HL-60 (cell line): ENCODE measurements at regions not wholly inside any gene's neighbourhood (a gene's known extent, or its start where the extent isn't known, plus 50 kb on each side); places are given as distances from the start of the nearest gene placed in this dataset.

Experiments
- DNase-seq, 2 experiments: peaks; one replicate each; pipeline ENCODE4 v3.0.0-alpha.2; 2010 to 2020; ENCODE audit warnings: low read depth in 1 of 2, low spot score in 1 of 2
- H3K27ac ChIP-seq: fragments of 250-450 bp; sonication (Bioruptor Pico); replicated peaks from 2 replicates; pipeline ENCODE4 v1.5.1; 2020; ENCODE audit warnings: mild to moderate bottlenecking, moderate library complexity
- H3K27me3 ChIP-seq: fragments of 250-450 bp; sonication (Bioruptor Pico); 2 replicates; pipeline ENCODE4 v1.5.1; 2021; ENCODE audit warnings: mild to moderate bottlenecking, moderate library complexity; ENCODE audit not compliant: insufficient read depth, poor library complexity, severe bottlenecking
- H3K4me3 ChIP-seq: replicated peaks from 2 replicates; pipeline ENCODE4 v1.5.1; 2011; ENCODE audit warnings: mild to moderate bottlenecking, control low read depth, low read length; ENCODE audit not compliant: insufficient read depth
- GABPA ChIP-seq: IDR thresholded peaks from 2 replicates; pipeline ENCODE4 v1.6.1; 2012; ENCODE audit warnings: low read depth
- POLR2AphosphoS5 ChIP-seq: IDR thresholded peaks from 2 replicates; pipeline ENCODE4 v1.6.1; 2012; ENCODE audit warnings: low read depth
- SPI1 ChIP-seq: IDR thresholded peaks from 2 replicates; pipeline ENCODE4 v1.6.1; 2012; ENCODE audit warnings: low read depth, mild to moderate bottlenecking, borderline replicate concordance
- TF ChIP-seq, protein P1 (sequence below): IDR thresholded peaks from one replicate; pipeline ENCODE4 v1.5.1; 2011; ENCODE audit warnings: low read length, control low read depth, inconsistent platforms; ENCODE audit not compliant: insufficient read depth
- TF ChIP-seq, protein P2 (sequence below): IDR thresholded peaks from 2 replicates; pipeline ENCODE4 v1.6.1; 2012; ENCODE audit warnings: low read depth; ENCODE audit not compliant: insufficient replicate concordance

DNA sequence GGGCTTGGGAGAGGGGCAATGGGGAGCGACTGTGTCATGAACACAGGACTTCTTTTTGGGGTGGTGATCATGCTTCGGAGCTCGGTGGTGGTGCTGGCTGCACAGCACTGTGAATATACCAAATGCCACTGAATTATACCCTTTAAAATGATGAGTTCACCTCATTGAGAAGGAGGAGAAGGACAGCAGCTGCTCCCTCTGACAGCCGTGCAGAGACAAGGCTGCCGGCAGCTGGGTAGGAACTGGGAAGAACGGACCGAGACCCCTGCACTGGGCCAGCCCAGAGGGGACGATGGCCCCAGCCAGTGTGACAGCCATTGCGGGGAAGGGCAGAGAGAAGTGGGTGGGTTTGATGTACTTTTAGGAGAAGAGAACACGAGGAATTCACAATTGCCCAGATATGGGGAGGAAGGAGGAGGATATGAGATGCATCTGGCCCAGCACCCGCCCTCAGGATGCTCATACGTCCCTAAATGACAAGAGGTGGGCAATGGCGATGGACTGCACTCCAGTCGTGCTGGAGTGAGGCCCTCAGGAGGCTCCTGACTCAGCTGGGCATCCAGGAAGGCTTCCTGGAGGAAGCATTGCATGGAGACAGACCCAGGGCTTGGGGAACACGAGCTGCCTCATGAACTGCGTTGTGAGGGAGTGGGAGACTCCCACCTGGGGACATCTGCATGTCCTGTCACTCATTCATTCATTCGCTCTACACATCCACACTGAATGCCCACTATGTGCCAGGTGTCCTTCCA, 64.3 kb upstream of the C14orf180 start:
- TF ChIP-seq, protein P1, sequence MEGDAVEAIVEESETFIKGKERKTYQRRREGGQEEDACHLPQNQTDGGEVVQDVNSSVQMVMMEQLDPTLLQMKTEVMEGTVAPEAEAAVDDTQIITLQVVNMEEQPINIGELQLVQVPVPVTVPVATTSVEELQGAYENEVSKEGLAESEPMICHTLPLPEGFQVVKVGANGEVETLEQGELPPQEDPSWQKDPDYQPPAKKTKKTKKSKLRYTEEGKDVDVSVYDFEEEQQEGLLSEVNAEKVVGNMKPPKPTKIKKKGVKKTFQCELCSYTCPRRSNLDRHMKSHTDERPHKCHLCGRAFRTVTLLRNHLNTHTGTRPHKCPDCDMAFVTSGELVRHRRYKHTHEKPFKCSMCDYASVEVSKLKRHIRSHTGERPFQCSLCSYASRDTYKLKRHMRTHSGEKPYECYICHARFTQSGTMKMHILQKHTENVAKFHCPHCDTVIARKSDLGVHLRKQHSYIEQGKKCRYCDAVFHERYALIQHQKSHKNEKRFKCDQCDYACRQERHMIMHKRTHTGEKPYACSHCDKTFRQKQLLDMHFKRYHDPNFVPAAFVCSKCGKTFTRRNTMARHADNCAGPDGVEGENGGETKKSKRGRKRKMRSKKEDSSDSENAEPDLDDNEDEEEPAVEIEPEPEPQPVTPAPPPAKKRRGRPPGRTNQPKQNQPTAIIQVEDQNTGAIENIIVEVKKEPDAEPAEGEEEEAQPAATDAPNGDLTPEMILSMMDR, result no peak
- TF ChIP-seq, protein P2, sequence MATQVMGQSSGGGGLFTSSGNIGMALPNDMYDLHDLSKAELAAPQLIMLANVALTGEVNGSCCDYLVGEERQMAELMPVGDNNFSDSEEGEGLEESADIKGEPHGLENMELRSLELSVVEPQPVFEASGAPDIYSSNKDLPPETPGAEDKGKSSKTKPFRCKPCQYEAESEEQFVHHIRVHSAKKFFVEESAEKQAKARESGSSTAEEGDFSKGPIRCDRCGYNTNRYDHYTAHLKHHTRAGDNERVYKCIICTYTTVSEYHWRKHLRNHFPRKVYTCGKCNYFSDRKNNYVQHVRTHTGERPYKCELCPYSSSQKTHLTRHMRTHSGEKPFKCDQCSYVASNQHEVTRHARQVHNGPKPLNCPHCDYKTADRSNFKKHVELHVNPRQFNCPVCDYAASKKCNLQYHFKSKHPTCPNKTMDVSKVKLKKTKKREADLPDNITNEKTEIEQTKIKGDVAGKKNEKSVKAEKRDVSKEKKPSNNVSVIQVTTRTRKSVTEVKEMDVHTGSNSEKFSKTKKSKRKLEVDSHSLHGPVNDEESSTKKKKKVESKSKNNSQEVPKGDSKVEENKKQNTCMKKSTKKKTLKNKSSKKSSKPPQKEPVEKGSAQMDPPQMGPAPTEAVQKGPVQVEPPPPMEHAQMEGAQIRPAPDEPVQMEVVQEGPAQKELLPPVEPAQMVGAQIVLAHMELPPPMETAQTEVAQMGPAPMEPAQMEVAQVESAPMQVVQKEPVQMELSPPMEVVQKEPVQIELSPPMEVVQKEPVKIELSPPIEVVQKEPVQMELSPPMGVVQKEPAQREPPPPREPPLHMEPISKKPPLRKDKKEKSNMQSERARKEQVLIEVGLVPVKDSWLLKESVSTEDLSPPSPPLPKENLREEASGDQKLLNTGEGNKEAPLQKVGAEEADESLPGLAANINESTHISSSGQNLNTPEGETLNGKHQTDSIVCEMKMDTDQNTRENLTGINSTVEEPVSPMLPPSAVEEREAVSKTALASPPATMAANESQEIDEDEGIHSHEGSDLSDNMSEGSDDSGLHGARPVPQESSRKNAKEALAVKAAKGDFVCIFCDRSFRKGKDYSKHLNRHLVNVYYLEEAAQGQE, result no peak
- TF ChIP-seq SPI1 (no peak), POLR2AphosphoS5 (no peak), GABPA (no peak)
- no peaks in the 10 kb centered on the region for H3K27me3 ChIP-seq
- DNase-seq, result no peak
- H3K27ac ChIP-seq, result no peak overlapping the region
- H3K4me3 ChIP-seq, result no peak overlapping the region

DNA sequence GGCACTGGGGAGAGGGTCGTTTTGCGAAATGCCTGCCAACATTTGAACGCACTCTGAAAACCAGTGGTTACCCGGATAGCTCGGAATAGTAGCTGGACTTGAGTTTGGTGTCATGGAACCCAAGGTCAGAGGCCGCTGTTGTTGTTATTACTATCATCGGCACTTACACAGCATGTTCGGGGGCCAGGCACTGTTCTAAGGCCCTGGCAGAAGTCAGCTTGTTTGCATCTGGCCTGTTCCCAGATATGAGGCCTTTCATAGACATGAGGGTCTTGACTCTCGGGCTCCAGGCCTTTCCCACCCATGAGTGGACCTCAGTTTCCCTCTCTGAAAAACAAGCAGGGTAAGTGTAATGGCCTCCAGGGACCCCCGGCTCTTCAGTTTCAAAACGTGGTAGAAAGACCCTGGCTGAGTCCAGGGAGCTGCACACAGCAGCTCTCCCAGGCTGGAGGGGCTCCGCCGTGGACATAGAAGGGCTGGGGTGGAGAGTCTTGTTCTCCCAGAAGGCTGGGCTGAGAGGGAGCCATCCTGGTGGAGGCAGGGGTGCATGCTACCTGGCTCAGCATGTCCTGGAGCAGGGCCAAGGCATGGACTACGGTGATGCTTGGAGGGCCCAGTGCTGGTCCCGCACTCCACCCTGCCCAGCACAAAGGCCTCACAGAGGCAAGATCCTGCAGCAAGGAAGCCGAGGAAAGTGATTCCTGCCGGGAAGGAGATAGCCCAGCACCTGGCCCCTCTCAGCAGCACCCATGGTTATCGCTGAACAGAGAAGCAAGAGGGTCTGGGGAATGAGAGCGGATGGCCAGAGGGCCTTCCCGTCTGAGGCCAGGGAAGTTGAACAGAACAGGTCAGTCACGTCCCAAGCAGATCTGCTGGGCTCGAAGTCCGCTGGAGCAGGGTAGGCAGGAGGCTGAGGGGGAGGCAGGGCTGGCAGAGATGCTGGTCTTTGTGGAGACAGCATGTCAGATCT, 63.5 kb upstream of the C14orf180 start:
- H3K27me3 ChIP-seq, result no peaks in the 10 kb centered on the region
- no peak overlapping the region for H3K27ac ChIP-seq
- no peak for DNase-seq
- TF ChIP-seq, protein P1, result no peak
- TF ChIP-seq SPI1 (no peak), POLR2AphosphoS5 (no peak), GABPA (no peak)
- TF ChIP-seq, protein P2, result no peak
- H3K4me3 ChIP-seq, result no peak overlapping the region

GRCh38 chr14:104516906-104517305, 62.7 kb upstream of the C14orf180 start:
- H3K4me3 ChIP-seq, result no peak overlapping the region
- H3K27me3 ChIP-seq, result no peaks in the 10 kb centered on the region
- H3K27ac ChIP-seq, result no peak overlapping the region
- no peak for TF ChIP-seq GABPA
- no peak for TF ChIP-seq POLR2AphosphoS5
- TF ChIP-seq, protein P2, result no peak
- TF ChIP-seq SPI1, result no peak
- TF ChIP-seq, protein P1, result no peak
- DNase-seq, result no peak
